NT2/D1 (cell line): ENCODE measurements at regions not wholly inside any gene's neighbourhood (a gene's known extent, or its start where the extent isn't known, plus 50 kb on each side); places are given as distances from the start of the nearest gene placed in this dataset.

Source experiments
- DNase-seq: peaks from one replicate; pipeline ENCODE4 v3.0.0-alpha.2; 2011; ENCODE audit warnings: low read depth, low spot score
- H3K27me3 ChIP-seq: 2 replicates; pipeline ENCODE4 v1.6.0; 2011; ENCODE audit warnings: mild to moderate bottlenecking; ENCODE audit not compliant: insufficient read length, insufficient read depth
- H3K36me3 ChIP-seq: 2 replicates; pipeline ENCODE4 v1.6.1; 2011; ENCODE audit warnings: mild to moderate bottlenecking, low read length, mixed read lengths; ENCODE audit not compliant: insufficient read depth, insufficient read length
- H3K4me1 ChIP-seq: 2 replicates; pipeline ENCODE4 v1.5.1; 2011; ENCODE audit not compliant: insufficient read depth, insufficient read length
- H3K4me3 ChIP-seq: 2 replicates; pipeline ENCODE4 v1.5.1; 2011; ENCODE audit warnings: low read depth; ENCODE audit not compliant: insufficient read length
- H3K9ac ChIP-seq: 2 replicates; pipeline ENCODE4 v1.6.0; 2011; ENCODE audit warnings: low read depth; ENCODE audit not compliant: insufficient read length
- H3K9me3 ChIP-seq: 2 replicates; pipeline ENCODE4 v1.5.1; 2011; ENCODE audit warnings: mild to moderate bottlenecking, low read length; ENCODE audit not compliant: insufficient read depth
- SUZ12 ChIP-seq: IDR thresholded peaks from 2 replicates; pipeline ENCODE4 v1.6.1; 2011; ENCODE audit not compliant: insufficient read length, insufficient read depth; ENCODE audit errors: extremely low read depth
- YY1 ChIP-seq: IDR thresholded peaks from 2 replicates; pipeline ENCODE4 v1.6.1; 2011; ENCODE audit not compliant: insufficient read length, insufficient read depth
- ZNF274 ChIP-seq: IDR thresholded peaks from 2 replicates; pipeline ENCODE4 v1.6.1; 2011; ENCODE audit warnings: mild to moderate bottlenecking, low read depth, low read length

DNA sequence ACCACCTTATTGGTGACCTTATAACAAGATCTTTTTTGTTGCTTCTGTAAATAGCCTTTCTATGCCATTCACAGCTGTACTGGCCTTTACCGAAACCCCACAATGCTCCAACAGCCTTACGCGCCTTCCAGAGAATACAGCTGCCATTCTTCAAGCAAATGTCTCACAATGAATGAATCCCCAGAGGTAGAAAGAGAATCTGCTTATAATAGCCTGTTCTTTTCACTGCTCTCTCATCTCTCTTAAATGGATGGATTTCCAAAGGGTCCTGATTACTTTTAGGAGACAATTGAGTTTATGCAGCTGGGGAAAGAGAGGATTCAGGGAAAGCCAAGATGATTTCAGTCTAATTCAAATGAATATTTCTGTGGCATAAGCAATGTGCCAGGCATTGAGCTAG, 183.1 kb upstream of the PDE1C start:
- no peaks in the 10 kb centered on the region for H3K27me3 ChIP-seq
- TF ChIP-seq SUZ12 = no peak
- no peak for TF ChIP-seq YY1
- no peak for TF ChIP-seq ZNF274
- H3K36me3 ChIP-seq = no peaks in the 10 kb centered on the region
- H3K9ac ChIP-seq = no peak overlapping the region
- no peak for DNase-seq
- no peaks in the 10 kb centered on the region for H3K9me3 ChIP-seq
- H3K4me1 ChIP-seq = no peaks in the 10 kb centered on the region
- no peak overlapping the region for H3K4me3 ChIP-seq

DNA sequence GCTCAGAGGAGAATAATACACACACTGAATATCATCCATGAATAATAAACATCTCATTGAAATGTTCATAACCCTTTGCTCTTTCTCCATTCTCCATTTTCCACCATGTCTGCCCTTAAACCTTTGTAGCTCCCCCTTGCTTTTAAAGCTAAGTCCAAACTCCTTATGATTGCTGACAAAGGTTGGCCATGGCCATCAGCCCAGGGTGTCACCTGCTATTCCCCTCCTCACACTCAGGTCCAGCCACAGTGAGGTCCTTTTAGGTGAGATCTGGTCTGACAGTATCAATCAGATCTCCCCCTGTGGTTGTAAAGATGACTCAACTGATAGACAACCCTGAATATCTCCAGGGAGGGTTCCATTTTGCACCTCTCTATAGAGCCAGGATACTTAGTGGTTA, 181.5 kb upstream of the PDE1C start:
- H3K36me3 ChIP-seq = no peaks in the 10 kb centered on the region
- no peaks in the 10 kb centered on the region for H3K27me3 ChIP-seq
- H3K9me3 ChIP-seq = no peaks in the 10 kb centered on the region
- no peak overlapping the region for H3K9ac ChIP-seq
- no peaks in the 10 kb centered on the region for H3K4me1 ChIP-seq
- TF ChIP-seq ZNF274 = no peak
- no peak for DNase-seq
- H3K4me3 ChIP-seq = no peak overlapping the region

DNA sequence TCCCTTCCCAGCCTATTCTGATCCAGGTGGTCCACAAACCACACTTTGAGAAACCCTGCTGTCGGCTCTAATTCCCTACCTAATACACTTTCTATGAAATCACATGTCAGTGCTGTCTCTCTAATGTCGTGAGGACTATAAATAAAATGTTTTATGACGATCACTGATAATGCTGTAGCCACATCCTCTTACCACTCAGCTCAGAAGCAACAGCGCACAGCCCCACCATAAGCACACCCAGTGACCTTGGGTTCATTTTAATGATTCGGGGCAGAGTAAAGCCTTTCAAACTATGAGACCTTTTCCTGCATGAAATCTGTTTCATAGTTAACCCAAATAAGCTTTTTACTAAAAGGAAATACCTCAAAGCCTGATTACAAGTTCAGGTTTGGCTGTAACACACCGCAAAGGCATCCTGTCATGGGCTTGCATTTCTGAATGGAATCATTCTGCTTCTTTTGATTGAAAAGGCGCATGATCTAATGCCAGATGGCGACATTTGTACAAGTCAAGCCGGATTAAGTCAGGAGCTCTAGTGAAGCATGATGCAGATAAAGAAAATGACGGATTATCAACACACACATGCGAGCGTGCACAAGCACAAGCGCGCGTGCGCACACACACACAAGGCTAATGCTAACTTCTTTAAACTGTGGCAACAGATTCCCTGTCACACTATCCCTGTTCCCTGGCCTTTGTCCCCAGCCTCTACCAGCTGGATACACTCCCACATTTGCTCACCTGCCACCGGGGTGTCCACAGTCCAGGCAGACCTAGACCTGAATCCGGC, 180.5 kb upstream of the PDE1C start:
- no peak for DNase-seq
- H3K36me3 ChIP-seq = no peaks in the 10 kb centered on the region
- no peaks in the 10 kb centered on the region for H3K9me3 ChIP-seq
- H3K9ac ChIP-seq = no peak overlapping the region
- TF ChIP-seq SUZ12 (no peak), ZNF274 (no peak), YY1 (no peak)
- H3K4me3 ChIP-seq = no peak overlapping the region
- no peaks in the 10 kb centered on the region for H3K27me3 ChIP-seq
- no peaks in the 10 kb centered on the region for H3K4me1 ChIP-seq

DNA sequence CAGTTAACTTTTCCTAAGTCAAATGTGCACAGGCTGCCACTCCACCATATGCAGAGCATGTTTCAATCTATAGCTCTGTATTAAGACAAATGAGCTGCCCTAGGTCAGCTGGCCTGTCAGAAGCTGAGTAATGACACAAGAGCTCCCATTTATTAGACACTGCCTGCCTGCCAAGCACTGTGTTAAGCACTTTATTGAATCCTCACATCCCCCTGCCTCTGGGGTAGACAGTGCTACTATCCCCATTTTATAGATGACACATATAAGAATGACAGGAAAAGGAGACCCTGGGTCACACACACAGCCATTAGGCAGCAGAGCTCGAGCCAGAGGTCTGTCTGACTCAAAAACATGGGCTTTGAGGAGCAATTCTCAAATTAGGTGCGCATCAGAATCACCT, 179.8 kb upstream of the PDE1C start:
- no peaks in the 10 kb centered on the region for H3K27me3 ChIP-seq
- DNase-seq = no peak
- TF ChIP-seq YY1 (no peak), ZNF274 (no peak), SUZ12 (no peak)
- no peaks in the 10 kb centered on the region for H3K4me1 ChIP-seq
- no peaks in the 10 kb centered on the region for H3K36me3 ChIP-seq
- H3K9me3 ChIP-seq = no peaks in the 10 kb centered on the region
- H3K4me3 ChIP-seq = no peak overlapping the region
- H3K9ac ChIP-seq = no peak overlapping the region

DNA sequence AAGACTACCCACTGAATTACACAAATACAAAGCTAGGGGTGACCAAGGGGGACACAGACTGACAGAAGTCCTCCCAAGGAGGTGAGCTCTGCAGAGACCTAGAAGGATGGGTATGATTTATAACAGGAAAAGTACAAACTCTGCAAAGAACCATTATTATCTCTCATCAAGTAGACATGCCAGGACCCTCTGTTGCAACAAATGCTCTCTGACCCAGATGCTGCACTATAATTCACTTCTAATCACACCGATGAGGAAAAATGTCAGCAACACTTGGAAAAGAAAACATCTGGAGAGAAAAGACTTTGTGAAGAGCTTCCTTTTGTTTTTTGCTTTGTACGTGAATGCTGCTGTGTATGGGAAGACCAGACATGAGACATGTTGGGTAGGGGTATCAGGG, 178.3 kb upstream of the PDE1C start:
- Histone ChIP-seq H3K9me3 (no peaks in the 10 kb centered on the region), H3K27me3 (no peaks in the 10 kb centered on the region), H3K9ac (no peak overlapping the region), H3K36me3 (no peaks in the 10 kb centered on the region), H3K4me3 (no peak overlapping the region), H3K4me1 (no peaks in the 10 kb centered on the region)
- DNase-seq = no peak
- TF ChIP-seq ZNF274 = no peak
- no peak for TF ChIP-seq YY1
- TF ChIP-seq SUZ12 = no peak

DNA sequence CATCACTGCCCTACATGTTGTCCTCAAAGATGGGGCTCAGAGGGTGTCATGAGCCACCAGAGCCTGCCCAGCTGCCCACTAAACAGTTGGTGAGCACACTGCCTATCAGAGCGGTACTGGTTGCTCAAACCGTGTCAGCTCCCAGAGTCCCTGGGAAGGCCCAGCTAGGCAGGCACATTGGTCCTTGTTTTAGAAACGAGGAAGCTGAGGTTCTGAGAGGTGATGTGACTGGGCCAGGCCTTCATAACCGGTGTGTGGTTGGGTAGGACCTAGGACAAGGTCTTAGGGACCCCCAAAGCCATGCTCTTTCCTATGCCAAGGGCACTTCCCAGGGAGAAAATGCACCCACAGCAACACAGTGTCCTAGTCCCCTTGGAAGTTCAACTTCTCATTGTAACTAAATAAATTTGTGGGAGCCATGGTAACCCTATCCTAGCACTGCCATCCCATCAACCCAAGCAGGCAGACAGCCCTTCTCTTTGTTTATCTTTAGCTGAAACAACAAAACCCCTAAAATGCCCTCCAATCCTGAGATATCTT, 174.7 kb upstream of the PDE1C start:
- no peaks in the 10 kb centered on the region for H3K36me3 ChIP-seq
- no peaks in the 10 kb centered on the region for H3K9me3 ChIP-seq
- no peaks in the 10 kb centered on the region for H3K4me1 ChIP-seq
- H3K9ac ChIP-seq = no peak overlapping the region
- TF ChIP-seq SUZ12 (no peak), ZNF274 (no peak), YY1 (no peak)
- no peak for DNase-seq
- no peak overlapping the region for H3K4me3 ChIP-seq
- no peaks in the 10 kb centered on the region for H3K27me3 ChIP-seq

DNA sequence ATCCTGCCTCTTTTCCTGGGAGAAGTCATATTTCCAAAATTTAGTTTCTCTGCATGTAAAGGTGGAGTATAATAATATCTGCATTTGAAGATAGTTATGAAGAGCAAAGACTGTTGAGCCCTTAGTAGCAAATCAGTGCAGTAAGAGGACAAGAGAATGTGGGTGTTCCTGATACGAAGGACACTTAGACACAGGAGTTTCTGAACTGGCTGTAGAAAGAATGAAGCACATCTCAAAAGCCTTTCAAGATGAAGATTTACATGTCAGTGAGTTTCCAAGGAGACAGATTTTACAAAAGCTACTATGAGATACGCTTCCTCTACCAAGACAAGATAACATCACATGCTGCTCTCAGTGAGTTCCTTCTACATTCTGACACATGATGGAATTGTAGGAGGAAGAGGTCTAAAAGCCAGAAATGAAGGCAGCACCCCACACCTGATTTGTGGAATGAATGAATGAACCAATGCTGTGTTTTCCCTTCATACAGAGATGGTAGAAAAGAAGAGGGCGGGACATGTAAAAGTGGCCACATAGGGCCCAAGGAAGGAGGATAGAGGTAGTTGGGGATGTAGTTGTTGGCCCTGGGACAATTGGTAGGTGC, 173.6 kb upstream of the PDE1C start:
- no peaks in the 10 kb centered on the region for H3K9me3 ChIP-seq
- no peak for DNase-seq
- H3K27me3 ChIP-seq = no peaks in the 10 kb centered on the region
- H3K4me3 ChIP-seq = no peak overlapping the region
- H3K9ac ChIP-seq = no peak overlapping the region
- TF ChIP-seq SUZ12 (no peak), ZNF274 (no peak), YY1 (no peak)
- no peaks in the 10 kb centered on the region for H3K4me1 ChIP-seq
- no peaks in the 10 kb centered on the region for H3K36me3 ChIP-seq
